ENCODE measurements at regions not wholly inside any gene's neighbourhood (a gene's known extent, or its start where the extent isn't known, plus 50 kb on each side); places are given as distances from the start of the nearest gene placed in this dataset.

DNA sequence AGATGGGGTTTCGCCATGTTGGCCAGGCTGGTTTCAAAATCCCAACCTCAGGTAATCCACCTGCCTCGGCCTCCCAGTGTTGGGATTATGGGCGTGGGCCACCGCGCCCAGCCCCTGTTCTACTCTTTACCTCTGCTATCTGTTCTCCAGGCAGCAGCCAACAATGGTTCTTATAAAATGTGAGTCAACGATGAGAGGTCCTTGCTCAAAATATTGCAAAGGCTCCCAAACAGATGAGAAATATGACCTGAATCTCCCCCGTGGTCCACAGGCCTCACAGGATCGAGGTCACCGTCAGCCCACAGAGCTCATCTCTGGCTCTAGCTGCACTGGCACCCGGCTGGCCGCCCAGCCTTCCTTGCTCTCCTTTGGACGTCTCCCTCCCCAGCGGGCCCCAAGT lies 62.0 kb upstream of the EGFR start:
- DNase-seq (ENCODE audit: low read depth): no peak

DNA sequence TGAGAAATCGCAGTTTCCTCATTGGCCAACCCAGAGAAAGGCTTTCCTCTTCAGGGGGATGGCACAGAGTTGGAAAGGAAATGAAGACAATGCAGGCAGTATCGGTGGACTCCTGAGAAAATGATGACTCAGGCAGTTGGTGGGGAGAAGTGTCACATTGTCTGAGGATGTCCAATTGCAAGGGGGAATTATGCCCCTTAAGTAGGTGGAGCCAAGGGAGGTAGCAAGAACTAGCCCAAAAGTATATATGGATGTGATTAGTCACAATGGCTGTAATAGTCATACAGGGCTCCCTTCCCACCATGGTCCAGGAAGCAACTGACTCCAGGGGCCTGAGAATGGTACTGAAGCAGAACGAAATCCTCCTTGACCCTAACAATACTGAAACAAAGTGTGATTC lies 58.3 kb upstream of the EGFR start:
- DNase-seq (ENCODE audit: low read depth): no peak

DNA sequence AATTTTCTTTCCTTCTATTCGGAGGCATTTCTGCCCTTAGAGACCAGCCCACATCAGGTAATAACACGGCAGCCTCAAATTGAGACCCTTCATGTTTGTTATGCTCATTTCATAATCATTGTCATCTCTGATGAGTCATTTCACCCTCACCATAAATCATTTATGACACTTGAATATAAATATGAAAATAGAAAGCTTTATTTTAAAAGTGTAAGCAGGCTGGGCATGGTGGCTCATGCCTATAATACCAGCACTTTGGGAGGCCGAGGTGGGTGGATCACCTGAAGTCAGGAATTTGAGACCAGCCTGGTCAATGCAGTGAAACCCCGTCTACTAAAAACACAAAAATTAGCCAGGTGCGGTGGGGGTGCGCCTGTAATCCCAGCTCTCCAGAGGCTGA lies 57.4 kb upstream of the EGFR start:
- DNase-seq (ENCODE audit: low read depth): no peak

DNA sequence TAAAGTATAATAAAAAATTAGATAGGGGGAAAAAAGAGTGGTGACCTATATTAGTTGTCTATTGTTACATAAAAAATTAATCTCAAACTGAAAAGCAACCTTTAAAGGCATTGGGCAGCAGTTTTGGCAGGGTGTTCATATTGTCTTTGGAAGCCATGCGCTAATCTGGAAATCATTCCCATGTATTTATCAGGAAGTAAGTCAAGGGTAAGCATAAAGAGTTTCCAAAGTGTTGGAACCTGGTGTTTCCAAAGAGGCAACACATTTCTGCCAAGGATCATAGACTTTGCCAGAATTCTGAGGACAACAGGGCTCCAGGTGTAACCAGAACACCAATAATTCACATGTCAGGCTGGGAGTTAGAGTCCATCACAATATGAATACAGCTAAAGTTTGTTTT lies 55.7 kb upstream of the EGFR start:
- DNase-seq (ENCODE audit: low read depth): no peak

DNA sequence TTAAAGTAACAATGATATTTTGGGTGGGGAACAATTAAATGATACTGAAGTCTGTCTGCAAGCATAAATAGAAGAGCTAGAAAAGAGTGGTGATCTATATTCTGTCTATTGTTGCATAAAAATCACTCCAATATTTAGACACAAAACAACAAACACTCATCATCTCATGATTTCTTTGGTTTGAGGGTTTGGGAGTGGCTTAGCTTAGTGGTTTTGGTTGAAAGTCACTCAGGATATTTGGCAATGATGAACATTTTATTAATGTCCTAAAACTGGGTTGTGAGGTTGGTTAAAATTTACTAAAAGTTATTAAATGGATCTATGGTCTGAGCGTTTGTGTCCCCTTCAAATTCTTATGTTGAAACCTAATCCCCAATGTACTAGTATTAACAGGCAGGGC lies 54.7 kb upstream of the EGFR start:
- DNase-seq (ENCODE audit: low read depth): no peak

DNA sequence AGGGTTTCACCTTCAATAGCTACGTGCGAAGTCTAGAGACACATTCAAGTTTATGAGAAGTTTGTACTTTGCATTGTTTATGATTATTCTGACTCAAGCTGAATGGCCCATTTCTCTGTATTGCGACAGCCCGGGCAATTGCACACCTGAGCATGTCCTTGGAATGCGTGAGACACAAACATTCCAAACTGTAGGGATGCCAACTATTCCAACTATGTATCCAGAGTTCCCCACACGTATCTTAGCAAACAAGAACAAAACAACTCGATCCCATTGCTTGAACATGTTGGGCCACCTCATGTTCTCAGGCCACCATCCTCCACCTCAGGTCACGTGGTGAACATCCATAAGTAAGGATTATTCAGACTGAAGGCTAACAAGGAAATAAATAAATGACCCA lies 51.4 kb upstream of the EGFR start:
- no peak for DNase-seq (ENCODE audit: low read depth)

DNA sequence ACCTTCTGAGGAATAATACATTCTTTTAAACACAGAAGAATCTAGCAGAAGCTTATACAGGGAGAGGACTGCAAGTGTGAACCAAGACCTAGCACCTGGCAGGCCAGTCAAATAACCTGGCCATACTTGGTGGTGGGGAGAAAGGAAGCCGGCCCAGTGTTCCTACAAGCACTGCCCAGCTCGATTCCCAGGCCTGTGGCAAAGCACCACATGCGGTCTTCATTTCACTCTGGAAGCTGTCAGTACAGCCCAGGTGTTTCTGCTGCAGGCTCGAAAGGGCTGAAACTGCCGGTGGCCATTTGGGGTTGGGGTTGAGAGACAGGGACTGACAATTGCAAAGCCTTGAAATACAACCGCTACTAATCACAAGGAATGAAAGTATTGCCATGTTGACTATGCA lies 50.8 kb upstream of the EGFR start:
- DNase-seq (ENCODE audit: low read depth): no peak

Data from activated T-cell treated with anti-CD3 and anti-CD28 coated beads for 48 hours (primary cell).